Tongue (tissue), 2 donors: ENCODE measurements at regions not wholly inside any gene's neighbourhood (a gene's known extent, or its start where the extent isn't known, plus 50 kb on each side); places are given as distances from the start of the nearest gene placed in this dataset. TPM values are rescaled to one million over a fixed set of nuclear protein-coding genes. Genes with fewer than 3 reads are reported as not detected.
A peak's percentile ranks its signal among the peaks of the same experiment; 100 is the strongest.

Source experiments
- DNase-seq: peaks from one replicate; pipeline ENCODE4 v3.0.0-alpha.2; 2015
- small RNA-seq: library from RNA; depleted of rRNA; stranded (forward); fragments of <200 nt; gene quantifications from one replicate; pipeline ENCODE3, GENCODE V24; 2014; ENCODE audit warnings: low replicate concordance

DNA sequence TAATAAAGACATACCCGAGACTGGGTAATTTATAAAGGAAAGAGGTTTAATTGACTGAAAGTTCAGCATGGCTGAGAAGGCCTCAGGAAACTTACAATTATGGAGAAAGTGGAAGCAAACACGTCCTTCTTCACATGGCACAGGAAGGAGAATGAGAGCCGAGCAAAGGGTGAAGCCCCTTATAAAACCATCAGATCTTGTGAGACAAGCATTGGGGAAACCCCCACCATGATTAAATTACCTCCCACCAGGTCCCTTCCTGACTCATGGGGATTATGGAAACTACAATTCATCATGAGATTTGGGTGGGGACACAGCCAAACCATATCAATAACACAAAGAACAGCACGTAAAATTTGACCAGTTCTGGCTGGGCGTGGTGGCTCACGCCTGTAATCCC is 85.6 kb upstream of the ATF7IP start:
- DNase-seq: no peak

DNA sequence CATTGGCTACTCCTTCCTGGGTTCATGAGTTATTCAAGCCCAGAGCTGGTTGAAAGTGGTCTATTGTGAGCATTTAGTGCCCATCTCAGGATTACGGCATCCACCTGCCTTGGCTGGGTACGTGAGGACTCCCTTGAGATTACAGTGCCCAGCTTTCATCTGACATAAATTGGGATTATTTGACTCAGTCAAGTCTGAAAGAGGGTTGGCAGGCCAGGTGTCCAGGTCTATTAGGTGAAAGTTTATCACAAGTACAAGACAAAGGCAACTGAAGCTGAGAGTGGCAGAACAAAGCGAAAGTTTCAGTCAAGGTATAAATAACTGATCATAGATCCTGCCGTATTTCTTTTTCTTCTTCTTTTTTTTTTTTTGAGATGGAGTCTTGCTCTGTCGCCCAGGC is 84.6 kb upstream of the ATF7IP start:
- no peak for DNase-seq

DNA sequence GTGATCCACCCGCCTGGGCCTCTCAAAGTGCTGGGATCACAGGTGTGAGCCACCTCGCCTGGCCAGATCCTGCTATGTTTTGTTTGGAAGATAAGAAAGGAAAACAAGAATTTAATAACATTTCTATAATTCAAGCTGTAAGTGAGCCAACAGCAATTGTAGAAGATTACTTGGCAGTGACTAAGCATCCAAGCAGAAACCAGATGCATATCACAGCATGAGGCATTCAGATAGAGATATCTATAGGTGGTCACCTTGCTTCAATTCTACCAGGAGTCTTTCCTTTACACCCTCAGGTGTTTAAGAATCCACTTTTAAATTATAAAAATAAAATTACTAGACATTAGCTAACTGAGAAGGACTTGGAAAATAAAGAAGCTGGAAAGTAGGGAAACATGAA is 83.9 kb upstream of the ATF7IP start:
- DNase-seq: no peak

DNA sequence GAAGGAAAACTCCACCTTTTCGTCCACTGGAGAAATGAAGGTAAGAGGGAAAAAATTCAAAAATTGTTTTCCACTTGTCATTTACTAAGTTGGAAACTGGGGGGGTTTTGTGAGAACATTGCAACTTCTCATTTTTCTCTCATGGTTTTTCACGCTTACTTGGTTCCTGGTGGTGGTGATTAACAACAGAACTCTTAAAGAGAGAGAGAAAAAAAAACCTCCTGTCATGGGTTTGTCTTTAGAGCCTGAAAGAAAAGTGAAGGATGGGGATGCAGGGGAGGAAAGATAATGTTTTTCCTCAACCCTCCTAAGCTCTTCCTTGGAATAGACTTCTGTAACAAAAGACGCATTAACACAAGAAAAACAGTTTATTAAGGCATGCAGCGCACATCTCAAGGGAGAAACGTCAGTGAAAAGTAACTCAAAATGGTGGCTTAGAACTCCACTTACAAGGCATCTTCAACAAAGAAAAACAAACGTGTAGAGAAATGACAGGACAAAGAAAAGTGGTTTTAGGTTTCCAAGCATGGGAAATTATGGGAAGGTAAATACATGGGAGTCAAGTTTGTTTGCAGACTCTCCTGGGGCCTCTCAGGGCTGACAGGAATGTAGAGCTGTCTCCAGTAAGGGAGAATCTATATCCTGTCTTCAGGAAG is 81.9 kb upstream of the ATF7IP start:
- no peak for DNase-seq

DNA sequence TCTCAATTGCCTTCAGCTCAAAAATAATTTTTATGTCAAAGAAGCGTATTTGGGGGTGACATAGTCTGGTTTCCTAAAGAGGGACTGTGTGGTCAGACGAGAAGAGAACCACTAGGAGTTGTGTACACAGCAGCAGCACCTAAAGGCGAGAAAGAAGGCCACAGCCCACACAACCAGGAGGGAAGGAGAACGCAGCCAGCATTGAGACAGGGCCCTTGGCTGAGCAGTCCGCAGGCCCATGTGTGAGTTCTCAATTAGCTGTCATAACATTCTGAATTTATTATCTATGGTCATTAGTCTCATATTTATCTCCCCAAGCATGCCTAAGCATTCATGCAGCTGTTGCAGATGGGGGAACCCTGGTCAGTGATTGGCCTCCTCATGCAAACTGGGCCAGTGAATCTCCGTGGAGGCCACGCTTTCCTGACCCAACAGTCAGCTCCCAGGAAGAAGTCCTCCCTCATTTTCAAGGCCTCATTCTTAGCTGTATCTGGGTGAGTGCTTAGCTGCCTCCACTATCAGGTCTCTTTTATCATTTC is 81.2 kb upstream of the ATF7IP start:
- peak; percentile 90 for DNase-seq

DNA sequence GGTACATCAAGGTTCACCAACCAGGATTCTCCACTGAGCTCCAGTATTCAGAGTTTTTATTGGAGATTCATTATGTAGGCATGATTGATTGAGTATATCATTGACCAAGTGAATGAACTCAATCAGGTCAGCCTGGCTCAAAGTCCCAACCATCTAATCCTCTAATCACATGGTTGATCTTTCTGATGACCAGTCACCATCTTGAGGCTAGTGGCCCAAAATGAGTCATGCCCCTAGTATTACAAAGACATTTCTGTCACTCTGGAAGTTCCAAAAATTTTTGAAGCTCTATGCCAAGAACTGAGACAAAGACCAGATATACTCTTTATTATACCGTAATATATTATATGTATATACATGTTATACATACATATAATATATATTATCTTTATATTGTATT is 75.9 kb upstream of the ATF7IP start:
- no peak for DNase-seq

DNA sequence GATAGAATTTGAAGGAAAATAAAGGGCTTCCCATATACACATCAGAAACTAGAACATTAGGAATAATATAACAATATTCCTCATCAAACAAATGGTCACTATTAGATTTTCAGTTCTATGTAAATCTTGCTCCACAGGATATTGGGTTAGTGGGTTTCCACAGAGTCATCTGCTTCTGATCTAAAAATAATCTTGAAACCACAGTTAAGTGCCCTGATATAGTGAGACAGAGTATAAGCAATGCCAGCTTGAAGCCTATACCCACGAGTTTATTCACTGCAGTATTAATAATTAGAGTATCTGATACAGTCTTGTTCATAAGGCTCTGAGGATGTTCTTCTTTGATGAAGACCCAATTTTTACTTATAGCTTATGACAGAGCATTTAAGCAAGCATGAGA is 74.5 kb upstream of the ATF7IP start:
- DNase-seq: no peak

DNA sequence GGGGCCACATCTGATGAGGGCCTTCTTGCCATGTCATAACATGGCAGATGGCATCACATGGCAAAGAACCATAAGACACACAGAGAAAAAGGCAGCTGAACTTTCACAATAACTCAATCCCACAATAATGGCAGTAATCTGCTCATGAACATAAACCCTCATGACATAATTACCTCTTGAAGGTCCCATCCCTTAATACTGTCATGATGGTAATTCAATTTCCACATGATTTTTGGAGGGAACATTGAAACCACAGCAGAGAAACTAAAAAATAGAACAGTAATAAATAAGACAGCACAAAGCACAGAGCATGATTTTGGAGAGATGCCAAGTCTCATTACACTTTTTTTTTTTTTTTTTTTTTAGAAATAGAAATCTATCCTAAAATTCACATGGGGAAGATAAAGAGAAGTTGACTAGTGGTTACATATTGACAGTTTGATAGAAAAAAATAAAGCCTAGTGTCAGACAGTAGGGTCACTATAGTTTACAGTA is 61.8 kb upstream of the ATF7IP start:
- DNase-seq: peak; percentile 6

DNA sequence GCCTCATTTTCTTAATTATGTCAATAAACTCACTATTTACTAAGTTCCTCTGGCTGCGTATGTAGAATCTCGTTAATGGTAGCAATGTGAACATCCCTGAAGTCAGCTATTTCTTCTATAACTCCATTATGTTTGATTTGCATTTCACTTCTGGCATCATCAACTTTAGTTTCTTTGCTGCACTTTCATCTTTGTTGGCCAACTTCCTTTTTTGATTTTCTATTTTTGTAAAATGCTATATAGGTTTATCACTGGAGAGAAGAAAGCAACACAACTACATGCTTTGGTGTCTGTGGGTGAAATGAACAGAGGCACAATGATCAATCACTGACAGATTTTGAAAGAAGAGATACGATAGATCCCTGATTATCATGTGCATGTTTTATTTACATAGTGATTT is 58.5 kb upstream of the ATF7IP start:
- DNase-seq: no peak

DNA sequence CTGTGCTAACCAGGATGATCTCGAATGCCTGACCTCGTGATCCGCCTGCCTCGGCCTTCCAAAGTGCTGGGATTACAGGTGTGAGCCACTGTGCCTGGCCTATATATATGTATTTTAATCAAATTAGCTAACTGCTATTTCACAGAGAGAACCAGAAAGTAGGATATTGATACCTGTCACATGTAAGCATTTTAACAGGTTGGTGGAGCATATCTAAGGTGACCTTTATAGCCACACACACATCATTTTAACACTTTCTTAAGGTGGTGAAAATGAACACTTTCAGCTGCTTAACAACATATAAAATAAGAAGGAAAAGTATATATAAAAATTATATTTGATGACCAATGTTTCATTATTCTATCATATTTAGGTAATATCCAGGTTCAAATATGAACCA is 57.0 kb upstream of the ATF7IP start:
- DNase-seq: no peak

DNA sequence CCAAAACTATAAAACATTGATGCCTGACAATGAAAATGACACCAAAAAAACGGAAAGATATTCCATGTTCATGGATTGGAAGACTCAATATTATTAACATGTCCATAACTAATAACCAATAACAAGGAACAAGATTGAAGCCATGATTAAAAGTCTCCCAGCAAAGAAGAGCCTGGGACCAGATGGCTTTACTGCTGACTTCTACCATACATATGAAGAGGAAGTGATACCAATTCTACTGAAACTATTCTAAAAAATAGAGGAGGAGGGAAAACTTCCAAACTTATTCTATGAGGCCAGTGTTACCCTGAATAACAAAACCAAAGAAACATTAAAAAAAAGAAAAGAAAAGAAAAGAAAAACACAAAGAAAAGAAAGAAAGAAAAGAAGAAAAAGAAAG is 54.6 kb upstream of the ATF7IP start:
- no peak for DNase-seq

DNA sequence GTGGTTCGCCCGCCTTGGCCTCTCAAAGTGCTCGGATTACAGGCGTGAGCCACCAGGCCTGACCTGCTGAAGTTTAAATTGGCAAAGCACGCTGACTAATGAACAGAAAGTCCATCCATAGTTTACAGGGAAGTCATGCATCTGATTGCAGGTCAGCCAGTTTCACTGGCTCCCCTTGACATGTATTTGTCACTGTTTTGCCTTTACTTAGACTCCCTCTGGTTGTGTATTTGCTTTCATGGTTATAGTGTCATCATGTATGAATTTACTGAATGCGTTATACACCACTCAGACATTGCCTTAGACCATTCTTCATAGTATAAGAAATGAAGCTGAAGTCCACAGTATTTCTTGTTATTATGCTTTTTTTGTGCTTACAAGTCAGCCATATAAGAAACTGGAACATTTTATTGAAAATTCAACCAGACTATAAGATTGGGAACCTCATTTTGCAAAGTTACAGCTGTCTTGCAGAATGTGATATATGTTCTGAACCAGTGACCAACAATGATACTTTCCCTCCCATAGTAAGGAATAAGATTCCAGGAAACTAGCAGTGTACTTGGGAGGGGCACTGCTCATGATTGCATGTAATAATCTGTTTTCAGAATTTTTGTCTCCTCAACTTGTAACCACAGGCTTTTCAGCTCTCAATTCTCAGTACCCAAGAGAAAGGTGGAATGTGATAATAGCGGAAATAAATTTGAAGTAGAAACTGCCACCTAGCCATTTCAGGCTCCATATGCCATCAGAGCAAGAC is 51.9 kb upstream of the ATF7IP start:
- DNase-seq: no peak

DNA sequence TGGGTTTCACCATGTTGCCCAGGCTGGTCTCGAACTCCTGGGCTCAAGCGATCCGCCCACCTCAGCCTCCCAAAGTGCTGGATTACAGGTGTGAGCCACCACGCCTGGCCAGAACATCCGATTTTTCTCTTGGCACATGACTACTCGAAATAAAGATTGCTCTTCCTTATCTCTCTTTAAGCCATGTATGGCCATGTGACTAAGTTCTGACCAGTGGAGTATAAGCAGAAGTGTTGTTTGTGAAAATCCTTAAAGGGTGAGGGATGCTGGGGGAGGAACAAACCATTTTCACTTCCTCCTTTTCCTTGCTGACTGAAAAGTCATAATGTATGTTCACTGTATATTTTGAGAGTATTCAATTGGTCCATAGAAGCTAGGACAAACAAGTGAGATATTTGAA is 50.7 kb upstream of the ATF7IP start:
- no peak for DNase-seq

DNA sequence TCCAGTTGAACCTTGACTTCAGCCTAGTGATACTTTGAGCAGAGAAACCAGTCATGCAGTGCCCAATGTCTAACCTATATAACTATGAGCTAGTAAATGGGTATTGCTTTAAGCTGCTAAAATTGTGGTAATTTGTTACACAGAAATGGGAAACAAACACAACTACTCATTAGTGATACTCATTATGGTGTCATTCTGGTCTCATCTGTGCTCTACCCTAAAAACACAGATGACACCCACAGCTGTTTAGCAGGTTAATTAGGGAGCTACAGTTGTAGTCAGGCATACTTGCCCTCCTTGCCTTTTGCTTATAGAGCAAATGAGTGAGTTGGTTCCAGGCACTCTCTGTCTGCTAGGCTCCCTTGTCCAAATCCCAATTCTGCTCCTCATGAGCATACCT is 50.0 kb upstream of the ATF7IP start:
- no peak for DNase-seq

Small RNA genes in the stretch of these regions (small RNA-seq; reads per million reads assigned to genes)
- gene AC092470.1 (not detected), gene AC135001.1 (not detected), gene MRPS18CP4 (not detected), gene RNU6-491P (not detected)
